ENCODE measurements at regions not wholly inside any gene's neighbourhood (a gene's known extent, or its start where the extent isn't known, plus 50 kb on each side); places are given as distances from the start of the nearest gene placed in this dataset.

DNA sequence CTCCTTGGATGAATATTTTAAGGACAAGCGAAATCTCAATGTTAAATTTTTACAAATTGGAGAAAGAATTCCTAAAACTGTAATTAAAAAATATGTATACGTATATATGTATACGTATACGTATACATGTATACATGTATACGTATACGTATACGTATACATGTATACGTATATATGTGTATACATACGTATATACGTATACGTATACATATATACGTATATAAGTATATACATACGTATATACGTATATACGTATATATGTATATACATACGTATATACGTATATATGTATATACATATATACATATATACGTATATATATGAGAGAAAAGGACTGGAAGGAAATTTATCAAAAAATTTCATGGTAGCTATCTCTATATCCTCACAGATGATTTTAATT is 110.2 kb upstream of the ACKR3 start:
- TF ChIP-seq, protein P1, sequence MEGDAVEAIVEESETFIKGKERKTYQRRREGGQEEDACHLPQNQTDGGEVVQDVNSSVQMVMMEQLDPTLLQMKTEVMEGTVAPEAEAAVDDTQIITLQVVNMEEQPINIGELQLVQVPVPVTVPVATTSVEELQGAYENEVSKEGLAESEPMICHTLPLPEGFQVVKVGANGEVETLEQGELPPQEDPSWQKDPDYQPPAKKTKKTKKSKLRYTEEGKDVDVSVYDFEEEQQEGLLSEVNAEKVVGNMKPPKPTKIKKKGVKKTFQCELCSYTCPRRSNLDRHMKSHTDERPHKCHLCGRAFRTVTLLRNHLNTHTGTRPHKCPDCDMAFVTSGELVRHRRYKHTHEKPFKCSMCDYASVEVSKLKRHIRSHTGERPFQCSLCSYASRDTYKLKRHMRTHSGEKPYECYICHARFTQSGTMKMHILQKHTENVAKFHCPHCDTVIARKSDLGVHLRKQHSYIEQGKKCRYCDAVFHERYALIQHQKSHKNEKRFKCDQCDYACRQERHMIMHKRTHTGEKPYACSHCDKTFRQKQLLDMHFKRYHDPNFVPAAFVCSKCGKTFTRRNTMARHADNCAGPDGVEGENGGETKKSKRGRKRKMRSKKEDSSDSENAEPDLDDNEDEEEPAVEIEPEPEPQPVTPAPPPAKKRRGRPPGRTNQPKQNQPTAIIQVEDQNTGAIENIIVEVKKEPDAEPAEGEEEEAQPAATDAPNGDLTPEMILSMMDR (IDR thresholded peaks at IDR 0.05; ENCODE audit: unreplicated experiment) = no peak
- H3K27ac Mint-ChIP-seq = no peak overlapping the region

DNA sequence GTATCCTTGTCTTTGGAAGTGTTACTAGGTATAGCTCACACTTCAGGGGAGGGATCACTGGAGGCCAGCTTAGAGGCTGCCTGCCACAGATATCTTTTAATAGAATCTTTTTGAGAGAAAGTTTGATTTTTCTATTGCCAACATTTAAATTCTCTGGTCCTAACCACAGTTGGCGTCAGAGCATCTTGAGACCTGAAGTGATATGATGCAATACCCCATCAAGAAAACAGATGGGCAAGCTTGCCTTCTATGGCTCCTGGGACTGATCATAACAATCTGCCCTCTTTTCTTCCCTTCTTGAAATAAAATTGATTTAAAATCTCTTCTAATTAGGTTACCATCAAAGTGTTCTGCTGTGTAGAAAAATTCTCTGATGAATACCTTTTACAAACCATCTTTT is 105.5 kb upstream of the ACKR3 start:
- Mint-ChIP-seq H3K4me1 (ENCODE audit: low read depth) (no peaks in the 10 kb centered on the region), H3K27me3 (no peaks in the 10 kb centered on the region), H3K4me3 (ENCODE audit: low read depth) (no peak overlapping the region), H3K27ac (no peak overlapping the region), H3K36me3 (ENCODE audit: insufficient read depth) (peaks cover 45% of the 10 kb centered on the region), H3K9me3 (ENCODE audit: low read depth) (peaks cover 20% of the 10 kb centered on the region)
- TF ChIP-seq, protein P1 (IDR thresholded peaks at IDR 0.05; ENCODE audit: unreplicated experiment) = no peak
- DNase-seq (ENCODE audit: low spot score, unreplicated experiment) = no peak

More for the DNA sequence above, 110.2 kb upstream of the ACKR3 start:
- Mint-ChIP-seq H3K4me3 (ENCODE audit: low read depth) (no peak overlapping the region), H3K9me3 (ENCODE audit: low read depth) (peaks cover 3% of the 10 kb centered on the region), H3K4me1 (ENCODE audit: low read depth) (no peaks in the 10 kb centered on the region), H3K27me3 (no peaks in the 10 kb centered on the region), H3K36me3 (ENCODE audit: insufficient read depth) (peaks cover 25% of the 10 kb centered on the region)
- no peak for DNase-seq (ENCODE audit: low spot score, unreplicated experiment)

DNA sequence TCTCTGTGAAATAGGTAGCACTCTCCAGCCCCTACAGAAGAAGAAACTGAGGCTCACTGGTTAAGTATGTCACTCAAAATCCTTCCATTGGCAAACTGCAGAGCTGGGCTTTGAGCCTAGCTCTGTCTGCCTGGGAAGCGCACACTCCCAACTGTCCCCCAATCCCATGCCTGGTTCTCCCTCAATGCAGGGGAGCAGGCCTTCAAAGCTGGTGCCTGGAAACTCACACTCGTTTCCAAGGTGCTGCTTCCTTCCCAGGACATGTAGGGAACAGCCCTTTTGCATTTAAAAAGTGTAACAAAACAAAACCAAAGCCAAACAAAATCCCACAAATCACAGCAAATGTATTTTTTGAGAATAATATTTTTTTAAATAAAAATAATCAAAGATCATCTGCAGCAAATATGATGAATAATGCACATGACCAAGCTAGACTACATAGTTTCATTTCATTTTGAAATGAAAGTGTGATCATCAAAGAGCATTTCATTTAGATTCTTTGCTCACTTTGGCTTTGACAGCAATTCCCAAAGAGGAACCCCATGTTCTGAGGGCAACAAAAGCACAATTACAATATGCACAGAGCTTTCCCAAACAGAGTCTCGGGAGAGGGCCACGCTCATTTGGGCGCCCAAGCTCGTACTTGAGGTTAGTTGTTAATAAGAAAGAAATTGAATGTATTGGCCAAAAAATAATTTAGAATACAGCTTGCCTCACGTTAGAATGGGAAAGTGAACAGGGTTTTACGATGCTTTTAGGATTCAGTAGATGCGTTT is 96.7 kb upstream of the ACKR3 start:
- Mint-ChIP-seq H3K27ac (no peak overlapping the region), H3K36me3 (ENCODE audit: insufficient read depth) (peaks cover 16% of the 10 kb centered on the region), H3K9me3 (ENCODE audit: low read depth) (peaks cover 8% of the 10 kb centered on the region), H3K4me3 (ENCODE audit: low read depth) (no peak overlapping the region), H3K4me1 (ENCODE audit: low read depth) (no peaks in the 10 kb centered on the region), H3K27me3 (no peaks in the 10 kb centered on the region)
- DNase-seq (ENCODE audit: low spot score, unreplicated experiment) = no peak
- TF ChIP-seq, protein P1 (IDR thresholded peaks at IDR 0.05; ENCODE audit: unreplicated experiment) = no peak

DNA sequence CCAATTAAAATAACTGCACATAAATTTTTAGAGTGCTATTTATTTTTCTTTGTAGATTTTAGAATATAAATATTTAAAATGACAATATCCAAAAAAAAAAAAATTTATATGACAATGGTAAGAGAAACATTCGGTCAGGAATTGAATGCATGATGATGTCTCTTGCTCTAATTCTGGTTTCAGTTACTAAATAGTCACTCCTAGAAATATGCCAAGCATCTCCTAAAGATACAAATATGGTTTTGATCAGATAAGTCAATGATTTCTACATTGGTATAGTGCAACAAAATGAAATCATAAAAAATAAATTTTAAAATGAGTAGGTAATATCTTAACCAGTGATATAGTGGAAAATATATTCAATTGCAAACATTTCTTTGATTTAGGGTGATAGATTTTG is 95.9 kb upstream of the ACKR3 start:
- H3K9me3 Mint-ChIP-seq (ENCODE audit: low read depth) = peaks cover 8% of the 10 kb centered on the region
- peaks cover 17% of the 10 kb centered on the region for H3K36me3 Mint-ChIP-seq (ENCODE audit: insufficient read depth)
- no peak overlapping the region for H3K27ac Mint-ChIP-seq
- TF ChIP-seq, protein P1 (IDR thresholded peaks at IDR 0.05; ENCODE audit: unreplicated experiment) = no peak
- H3K4me1 Mint-ChIP-seq (ENCODE audit: low read depth) = no peaks in the 10 kb centered on the region
- no peak for DNase-seq (ENCODE audit: low spot score, unreplicated experiment)
- H3K4me3 Mint-ChIP-seq (ENCODE audit: low read depth) = no peak overlapping the region
- no peaks in the 10 kb centered on the region for H3K27me3 Mint-ChIP-seq

DNA sequence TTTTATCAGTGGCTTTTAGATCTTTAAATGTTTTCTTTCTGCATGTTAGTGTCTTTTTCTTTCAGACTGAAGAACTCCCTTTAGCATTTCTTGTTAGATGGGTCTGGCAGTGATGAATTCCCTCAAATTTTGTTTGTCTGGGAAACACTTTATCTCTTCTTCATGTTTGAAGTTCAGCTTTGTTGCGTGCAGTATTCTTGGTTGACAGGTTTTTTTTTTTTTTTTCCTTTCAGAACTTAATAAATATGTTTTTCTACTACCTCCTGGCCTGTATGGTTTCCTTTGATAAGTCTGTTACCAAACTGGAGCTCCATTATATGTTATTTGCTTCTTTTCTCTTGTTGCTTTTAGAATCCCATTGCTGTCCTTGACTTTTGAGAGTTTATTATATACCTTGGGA is 89.8 kb upstream of the ACKR3 start:
- no peak for DNase-seq (ENCODE audit: low spot score, unreplicated experiment)
- TF ChIP-seq, protein P1 (IDR thresholded peaks at IDR 0.05; ENCODE audit: unreplicated experiment) = no peak
- H3K27me3 Mint-ChIP-seq = no peaks in the 10 kb centered on the region
- H3K4me1 Mint-ChIP-seq (ENCODE audit: low read depth) = no peaks in the 10 kb centered on the region
- H3K27ac Mint-ChIP-seq = no peak overlapping the region
- H3K4me3 Mint-ChIP-seq (ENCODE audit: low read depth) = no peak overlapping the region
- peaks cover 44% of the 10 kb centered on the region for H3K36me3 Mint-ChIP-seq (ENCODE audit: insufficient read depth)
- H3K9me3 Mint-ChIP-seq (ENCODE audit: low read depth) = peaks cover 31% of the 10 kb centered on the region
